ENCODE measurements at regions not wholly inside any gene's neighbourhood (a gene's known extent, or its start where the extent isn't known, plus 50 kb on each side); places are given as distances from the start of the nearest gene placed in this dataset.

DNA sequence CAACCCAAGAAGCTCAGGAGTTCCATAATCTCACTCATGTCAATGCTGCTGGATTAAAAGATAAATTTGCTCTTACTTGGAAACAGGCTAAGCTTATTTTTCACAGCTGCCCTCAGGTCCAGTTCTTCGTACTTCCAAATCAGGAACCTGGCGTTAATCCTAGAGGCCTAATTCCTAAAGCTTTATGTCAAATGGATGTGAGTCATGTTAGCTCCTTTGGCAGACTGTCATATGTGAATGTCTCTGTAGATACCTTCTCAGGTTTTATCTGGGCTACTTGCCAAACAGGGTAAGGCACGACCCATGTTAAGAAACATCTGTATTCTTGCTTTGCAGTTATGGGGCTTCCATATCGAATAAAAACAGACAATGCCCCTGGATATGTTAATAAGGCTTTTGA, 504.6 kb downstream of the ALG10 start:
- DNase-seq: no peak

- DNase-seq: no peak
Observed at GRCh38 chr12:34547276-34547675, 525.0 kb downstream of the ALG10 start.

DNA sequence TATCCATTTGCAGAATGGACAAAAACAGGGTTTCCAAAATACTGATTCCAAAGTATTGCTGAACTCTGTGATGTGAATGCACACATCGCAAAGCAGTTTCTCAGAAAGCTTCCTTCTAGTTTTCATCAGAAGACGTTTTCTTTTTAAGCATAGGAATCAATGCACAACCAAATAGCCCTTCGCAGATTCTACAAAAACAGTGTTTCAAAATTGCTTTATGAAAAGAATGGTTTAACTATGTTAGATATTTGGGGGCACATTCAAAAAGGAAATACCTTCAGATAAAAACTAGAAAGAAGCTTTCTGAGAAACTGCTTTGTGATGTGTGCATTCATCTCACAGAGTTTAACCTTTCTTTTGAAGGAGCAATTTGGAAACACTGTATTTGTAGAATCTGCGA, 569.7 kb downstream of the ALG10 start:
- no peak for DNase-seq

DNA sequence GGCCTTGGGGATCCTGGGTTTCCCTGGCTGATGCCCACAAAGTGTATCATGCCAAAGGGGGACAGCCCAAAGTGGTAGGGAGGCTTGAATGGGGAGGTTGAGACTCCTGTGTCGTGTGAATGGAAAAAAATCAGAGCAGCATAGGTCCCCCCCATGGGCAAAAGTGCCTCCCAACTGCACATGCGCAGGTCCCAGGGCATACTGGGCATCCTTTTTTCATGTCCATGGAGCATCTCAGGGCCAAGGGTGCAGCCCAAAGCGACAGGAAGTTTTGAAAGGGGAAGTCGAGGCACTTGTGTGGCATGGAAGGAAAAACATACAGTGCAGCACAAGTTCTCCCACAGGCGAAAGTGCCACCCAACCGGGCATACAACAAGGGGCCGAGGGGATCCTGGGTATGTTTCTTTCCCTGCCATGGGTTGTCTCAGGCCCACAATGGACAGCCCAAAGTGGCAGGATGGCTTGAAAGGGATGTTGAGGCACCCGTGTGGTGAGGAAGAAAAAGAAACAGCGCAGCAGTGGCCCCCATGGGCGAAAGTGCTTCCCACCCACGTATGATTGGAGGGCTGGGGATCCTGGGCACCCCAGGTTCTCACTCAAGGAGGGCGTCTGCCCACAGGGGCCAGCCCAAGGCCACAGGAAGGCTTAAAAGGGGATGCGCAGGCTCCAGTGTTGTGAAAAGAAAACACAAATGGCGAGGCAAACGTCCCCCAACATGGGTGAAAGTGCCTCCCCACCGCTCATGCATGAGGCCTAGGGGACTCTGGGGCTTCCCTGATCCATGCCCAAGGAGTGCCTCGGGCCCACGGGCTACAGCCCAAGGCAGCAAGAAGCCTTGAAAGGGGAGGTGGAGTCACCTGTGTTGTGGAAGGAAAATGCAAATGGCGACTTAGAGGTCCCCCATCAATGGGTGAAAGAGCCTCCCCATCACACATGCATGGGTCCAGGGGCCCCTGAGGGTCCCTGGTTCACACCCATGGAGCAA, 573.7 kb downstream of the ALG10 start:
- peak; percentile 42 for DNase-seq

DNA sequence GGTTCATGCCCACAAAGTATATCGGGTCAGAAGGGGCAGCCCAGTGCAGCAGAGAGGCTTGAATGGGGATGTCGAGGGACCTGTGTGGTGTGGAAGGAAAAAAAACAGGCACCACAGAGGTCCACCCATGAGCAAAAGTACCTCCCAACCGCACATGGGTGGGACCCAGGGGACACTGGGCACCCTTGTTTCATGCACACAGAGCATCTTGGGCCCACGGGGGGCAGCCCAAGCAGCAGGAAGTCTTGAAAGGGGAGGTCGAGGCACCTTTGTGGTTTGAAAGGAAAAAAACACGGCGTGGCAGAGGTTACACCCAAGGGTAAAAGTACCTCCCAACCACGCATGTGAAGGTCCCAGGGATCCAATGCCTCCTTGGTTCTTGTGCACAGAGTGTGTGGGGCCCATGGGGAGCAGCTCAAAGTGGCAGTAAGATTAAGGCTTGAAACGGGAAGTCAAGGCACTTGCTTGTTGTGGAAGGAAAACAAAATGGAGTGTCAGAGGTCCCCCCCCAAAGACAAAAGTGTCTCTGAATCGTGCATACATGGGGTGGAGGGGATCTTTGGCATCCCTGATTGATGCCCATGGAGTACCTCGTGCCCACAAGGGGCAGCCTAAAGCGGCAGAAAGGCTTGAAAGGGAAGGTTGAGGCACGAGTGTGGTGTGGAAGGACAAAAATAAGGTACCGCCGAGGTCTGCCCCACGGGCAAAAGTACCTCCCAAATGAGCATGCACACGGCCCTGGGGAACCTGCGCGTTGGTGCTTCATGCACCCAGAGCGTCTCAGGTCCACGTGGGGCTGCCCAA, 575.5 kb downstream of the ALG10 start:
- no peak for DNase-seq

- no peak for DNase-seq
Observed at GRCh38 chr12:34598352-34598827, 576.1 kb downstream of the ALG10 start.

DNA sequence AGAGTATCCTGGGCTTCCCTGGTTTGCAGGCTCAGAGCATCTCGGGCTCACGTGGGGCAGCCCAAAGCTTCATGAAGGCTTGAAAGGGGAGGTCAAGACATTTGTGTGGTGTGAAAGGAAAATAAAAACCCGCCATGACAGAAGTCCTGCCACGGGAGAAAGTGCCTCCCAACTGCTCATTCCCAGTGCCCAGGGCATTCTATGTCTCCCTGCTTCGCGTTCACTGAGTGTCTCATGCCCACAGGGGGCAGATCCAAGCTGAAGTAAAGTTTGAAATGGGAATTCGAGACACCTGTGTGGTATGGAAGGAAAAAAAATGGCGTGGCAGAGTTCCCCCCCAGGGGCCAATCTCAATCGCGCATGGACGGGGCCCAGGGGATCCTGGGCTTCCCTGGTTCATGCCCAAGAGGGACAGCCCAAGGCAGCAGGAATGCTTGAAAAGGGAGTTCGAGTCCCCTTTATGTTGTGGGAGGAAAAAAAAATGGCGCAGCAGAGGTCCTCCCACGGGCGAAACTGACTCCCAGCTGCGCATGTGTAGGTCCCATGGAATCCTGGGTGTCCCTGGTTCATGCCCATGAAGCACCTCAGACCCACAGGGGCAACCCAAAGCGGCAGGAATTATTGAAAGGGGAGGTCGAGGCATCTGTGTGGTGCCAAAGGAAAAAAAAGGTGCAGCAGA, 576.7 kb downstream of the ALG10 start:
- DNase-seq: peak; percentile 32

GRCh38 chr12:34599530-34600513, 577.5 kb downstream of the ALG10 start:
- no peak for DNase-seq

DNA sequence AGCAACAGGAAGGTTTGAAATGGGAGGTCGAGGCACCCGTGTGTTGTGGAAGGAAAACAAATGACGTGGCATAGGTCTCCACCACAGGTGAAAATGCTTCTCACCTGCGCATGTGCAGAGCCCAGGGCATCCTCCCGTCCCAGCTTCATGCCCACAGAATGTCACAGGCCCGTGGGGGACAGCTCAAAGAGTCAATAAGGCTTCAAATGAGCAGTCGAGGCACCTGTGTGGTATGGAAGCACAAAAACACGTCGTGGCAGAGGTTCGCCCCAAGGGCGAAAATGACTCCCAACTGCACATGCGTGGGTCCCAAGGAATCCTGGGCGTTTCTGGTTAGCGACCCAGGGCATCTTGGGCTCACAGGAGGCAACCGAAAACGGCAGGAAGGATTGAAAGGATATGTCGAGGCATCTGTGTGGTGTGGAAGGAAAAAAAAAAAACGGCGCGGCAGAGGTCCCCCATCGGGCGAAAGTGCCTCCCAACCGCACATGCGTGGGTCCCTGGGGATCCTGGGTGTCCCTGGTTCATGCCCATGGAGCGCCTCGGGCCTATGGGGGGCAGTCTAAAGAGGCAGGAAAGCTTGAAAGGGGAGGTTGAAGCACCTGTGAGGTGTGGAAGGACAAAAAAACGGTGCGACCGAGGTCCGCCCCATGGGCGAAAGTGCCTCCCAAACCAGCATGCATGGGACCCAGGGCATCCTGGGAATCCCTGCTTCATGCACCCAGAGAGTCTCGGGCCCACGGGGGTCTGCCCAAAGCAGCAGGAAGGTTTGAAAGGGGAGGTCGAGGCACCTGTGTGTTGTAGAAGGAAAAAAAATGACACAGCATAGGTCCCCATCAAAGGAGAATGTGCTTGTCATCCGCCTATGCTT, 578.5 kb downstream of the ALG10 start:
- peak; percentile 41 for DNase-seq

GRCh38 chr12:34601689-34602088, 579.4 kb downstream of the ALG10 start:
- no peak for DNase-seq

DNA sequence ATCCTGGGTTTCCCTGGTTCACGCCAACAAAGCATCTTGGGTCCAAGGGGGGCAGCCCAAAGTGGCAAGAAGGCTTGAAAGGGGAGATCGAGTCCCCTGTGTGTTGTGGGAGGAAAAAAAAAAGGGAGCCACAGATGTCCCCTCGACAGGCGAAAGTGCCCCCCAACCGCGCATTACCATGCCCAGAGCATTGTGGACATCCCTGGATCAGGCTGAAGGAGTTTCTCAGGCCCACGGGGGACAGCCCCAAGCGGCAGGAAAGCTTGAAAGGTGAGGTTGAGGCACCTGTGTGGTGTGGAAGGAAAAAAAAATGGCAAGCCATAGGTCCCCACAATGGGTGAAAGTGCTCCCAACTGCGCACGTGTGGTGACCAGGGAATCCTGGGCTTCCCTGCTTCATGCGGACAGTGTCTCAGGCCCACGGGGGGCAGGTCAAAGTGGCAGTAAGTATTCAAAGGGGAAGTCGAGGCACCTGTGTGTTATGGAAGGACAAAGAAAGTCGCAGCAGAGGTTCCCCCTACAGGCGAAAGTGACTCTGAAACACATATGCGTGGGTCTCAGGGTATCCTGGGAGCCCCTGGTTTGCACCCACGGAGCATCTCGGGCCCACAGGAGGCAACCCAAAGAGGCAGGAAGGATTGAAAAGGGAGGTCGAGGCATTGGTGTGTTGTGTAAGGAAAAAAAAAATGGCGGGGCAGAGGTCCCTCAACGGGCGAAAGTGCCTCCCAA, 580.1 kb downstream of the ALG10 start:
- no peak for DNase-seq

DNA sequence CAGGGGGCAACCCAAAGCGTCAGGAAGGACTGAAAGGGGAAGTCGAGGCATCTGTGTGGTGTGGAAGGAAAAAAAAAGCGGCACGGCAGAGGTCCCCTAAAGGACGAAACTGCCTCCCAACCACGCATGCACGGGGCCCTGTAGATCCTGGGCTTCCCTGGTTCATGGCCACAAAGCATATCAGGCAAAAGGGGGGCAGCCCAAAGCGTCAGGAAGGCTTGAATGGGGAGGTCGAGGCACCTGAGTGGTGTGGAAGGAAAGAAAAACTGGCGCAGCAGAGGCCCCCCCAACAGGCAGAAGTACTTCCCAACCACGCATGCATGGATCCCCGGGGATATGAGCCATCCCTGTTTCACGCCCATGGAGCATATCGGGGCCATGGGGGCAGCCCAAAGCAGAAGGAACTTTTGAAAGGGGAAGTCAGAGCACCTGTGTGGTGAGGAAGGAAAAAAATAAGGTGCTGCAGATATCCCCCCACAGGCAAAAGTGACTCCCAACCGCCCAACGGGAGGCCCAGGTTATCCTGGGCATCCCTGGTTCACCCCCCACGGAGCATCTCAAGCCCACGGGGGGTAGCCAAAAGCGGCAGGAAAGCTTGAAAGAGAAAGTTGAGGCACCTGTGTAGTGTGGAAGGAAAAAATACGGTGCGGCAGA, 581.2 kb downstream of the ALG10 start:
- peak; percentile 43 for DNase-seq

DNA sequence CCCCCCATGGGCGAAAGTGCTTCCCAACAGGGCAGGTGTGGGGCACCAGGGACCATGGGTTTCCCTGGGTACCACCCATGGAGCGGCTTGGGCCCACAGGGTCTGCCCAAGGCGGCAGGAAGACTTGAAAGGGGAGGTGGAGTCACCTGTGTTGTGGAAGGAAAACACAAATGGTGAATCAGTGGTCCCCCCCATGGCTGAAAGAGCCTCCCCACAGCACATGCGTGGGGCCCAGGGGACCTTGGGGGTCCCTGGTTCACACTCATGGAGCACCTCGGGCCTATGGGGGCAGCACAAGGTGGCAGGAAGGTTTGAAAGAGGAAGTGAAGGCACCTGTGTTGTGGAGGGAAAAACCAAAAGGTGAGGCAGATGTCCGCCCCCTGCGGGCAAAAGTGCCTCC, 581.9 kb downstream of the ALG10 start:
- no peak for DNase-seq

DNA sequence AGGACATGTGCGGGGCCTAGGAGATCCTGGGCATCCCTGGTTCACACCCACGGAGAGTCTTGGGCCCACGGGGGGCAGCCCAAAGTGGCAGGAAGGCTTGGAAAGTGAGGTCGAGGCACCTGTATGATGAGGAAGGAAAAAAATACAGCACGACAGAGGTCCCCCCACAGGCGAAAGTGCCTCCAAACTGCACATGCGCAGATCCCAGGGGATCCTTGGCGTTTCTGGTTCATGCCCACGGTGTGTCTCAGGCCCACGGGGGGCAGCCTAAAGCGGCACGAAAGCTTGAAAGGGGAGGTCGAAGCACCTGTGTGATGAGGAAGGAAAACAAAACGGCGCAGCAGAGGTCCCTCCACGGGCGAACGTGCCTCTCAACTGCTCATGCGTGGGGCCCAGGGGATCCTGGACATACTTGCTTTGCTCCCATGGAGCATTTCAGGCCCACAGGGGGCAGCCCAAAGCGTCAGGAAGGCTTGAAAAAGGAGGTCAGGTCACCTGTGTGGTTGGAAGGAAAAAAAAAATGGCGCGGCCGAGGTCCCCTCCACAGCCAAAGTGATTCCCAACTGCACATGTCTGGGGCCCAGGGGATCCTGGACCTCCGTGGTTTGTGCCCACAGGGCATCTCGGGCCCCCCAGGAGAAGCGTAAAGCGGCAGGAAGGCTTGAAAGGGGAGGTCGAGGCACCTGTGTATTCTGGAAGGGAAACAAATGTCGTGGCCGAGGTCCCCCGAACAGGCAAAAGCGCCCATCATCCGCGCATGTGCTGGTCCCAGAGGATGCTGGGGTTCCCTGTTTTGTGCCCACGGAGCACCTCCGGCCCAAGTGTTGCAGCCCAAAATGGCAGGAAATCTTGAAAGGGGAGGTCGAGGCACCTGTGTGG, 582.6 kb downstream of the ALG10 start:
- DNase-seq: no peak

GRCh38 chr12:34605510-34605887, 583.2 kb downstream of the ALG10 start:
- no peak for DNase-seq

DNA sequence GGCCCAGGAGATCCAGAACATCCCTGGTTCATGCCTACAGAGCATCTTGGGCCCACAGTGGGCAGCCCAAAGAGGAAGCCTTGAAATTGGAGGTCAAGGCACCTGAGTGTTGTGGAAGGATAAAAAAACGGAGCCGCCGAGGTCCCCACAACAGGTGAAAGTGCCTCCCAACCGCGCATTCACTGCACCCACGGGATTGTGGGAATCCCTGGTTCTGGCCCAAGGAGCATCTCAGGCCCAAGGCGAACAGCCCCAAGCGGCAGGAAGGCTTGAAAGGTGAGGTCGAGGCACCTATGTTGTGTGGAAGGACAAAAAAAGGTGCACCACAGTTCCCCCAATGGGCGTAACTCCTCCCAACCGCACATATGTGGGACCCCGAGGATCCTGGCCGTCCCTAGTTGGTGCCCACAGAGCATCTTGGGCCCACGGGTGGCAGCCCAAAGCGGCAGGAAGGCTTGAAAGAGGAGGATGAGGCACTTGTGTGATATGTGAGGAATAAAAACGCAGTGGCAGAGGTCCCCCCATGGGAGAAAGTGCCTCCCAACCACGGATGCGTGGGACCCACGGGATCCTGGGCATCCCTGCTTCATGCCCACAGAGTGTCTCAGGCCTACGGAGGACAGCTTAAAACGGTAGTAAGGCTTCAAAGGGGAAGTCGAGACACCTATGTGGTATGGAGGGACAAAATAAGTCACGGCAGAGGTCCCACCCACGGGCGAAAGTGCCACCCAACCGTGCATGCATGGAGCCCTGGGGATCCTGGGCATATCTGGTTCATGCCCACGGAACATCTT, 583.9 kb downstream of the ALG10 start:
- no peak for DNase-seq

DNA sequence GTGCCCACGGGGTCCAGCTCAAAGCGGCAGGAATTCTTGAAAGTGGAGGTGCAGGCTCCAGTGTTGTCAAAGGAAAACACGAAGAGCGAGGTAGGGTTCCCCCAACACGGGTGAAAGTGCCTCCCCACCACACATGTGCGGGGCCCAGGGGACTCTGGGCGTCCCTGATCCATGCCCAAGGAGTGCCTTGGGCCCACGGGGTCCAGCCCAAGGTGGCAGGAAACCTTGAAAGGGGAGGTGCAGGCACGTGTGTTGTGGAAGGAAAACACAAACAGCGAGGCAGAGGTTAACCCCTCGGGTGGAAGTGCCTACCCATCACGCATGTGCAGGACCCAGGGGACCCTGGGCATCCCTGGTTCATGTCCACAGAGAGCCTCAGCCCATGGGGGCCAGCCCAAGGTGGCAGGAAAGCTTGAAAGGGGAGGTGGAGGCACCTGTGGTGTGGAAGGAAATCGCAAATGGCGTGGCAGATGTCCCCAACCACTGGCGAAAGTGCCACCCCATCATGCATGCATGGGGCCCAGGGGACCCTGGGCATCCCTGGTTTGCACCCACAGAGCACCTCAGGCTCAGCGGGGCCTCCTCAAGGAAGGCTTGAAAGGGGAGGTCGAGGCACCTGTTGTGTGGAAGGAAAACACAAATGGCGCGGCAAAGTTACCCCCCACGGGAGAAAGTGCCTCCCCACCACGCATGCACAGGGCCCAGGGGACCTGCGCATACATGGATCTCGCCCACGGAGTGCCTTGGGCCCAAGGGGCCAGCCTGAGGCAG, 584.6 kb downstream of the ALG10 start:
- no peak for DNase-seq
